ENCODE measurements at regions not wholly inside any gene's neighbourhood (a gene's known extent, or its start where the extent isn't known, plus 50 kb on each side); places are given as distances from the start of the nearest gene placed in this dataset.

DNA sequence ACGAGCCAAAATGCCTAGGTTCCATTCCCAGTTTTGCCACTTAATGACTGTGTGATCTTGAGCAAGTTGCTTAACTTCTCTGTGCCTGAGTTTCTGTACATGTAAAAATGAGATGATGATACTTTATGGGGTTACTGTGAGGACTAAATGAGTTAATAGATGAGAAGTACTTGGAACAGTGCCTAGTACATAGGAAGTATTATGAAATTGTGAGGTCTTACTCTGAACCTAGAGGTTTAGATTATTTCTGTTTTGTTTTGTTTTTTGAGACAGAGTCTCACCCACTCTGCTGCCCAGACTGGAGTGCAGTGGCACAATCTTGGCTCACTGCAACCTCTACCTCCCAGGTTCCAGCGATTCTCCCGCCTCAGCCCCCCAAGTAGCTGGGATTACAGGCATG, 227.0 kb upstream of the POU2AF2 start:
- TF ChIP-seq, protein P1, sequence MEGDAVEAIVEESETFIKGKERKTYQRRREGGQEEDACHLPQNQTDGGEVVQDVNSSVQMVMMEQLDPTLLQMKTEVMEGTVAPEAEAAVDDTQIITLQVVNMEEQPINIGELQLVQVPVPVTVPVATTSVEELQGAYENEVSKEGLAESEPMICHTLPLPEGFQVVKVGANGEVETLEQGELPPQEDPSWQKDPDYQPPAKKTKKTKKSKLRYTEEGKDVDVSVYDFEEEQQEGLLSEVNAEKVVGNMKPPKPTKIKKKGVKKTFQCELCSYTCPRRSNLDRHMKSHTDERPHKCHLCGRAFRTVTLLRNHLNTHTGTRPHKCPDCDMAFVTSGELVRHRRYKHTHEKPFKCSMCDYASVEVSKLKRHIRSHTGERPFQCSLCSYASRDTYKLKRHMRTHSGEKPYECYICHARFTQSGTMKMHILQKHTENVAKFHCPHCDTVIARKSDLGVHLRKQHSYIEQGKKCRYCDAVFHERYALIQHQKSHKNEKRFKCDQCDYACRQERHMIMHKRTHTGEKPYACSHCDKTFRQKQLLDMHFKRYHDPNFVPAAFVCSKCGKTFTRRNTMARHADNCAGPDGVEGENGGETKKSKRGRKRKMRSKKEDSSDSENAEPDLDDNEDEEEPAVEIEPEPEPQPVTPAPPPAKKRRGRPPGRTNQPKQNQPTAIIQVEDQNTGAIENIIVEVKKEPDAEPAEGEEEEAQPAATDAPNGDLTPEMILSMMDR (IDR thresholded peaks at IDR 0.05; ENCODE audit: unreplicated experiment), result no peak
- DNase-seq (ENCODE audit: low spot score), result no peak
- H3K4me1 Mint-ChIP-seq (ENCODE audit: unreplicated experiment), result peaks cover 4% of the 10 kb centered on the region
- no peak overlapping the region for H3K4me3 Mint-ChIP-seq (ENCODE audit: unreplicated experiment)
- H3K27me3 Mint-ChIP-seq (ENCODE audit: unreplicated experiment), result peaks cover 5% of the 10 kb centered on the region
- H3K27ac Mint-ChIP-seq (ENCODE audit: unreplicated experiment), result no peak overlapping the region
- no peaks in the 10 kb centered on the region for H3K36me3 Mint-ChIP-seq (ENCODE audit: low read depth, unreplicated experiment)
- no peaks in the 10 kb centered on the region for H3K9me3 Mint-ChIP-seq (ENCODE audit: unreplicated experiment)

DNA sequence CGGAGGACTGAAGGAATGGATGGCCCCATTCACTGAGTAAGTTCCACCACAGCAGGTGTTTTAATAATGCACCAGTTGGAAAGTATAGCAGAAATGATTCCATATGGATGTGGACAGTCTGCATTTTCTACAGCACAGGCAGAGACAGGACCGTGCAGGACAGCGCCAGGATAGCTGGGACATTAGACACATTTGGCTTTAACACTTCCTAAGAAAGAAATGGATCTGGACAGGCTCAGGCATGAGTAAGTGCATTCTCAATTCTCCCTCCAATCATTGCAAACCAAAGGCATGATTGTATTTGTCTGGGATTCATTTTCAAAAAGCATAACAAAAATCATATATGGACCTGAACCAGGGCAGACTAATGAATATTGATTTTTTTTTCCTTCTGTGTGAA, 233.0 kb upstream of the POU2AF2 start:
- H3K4me1 Mint-ChIP-seq (ENCODE audit: unreplicated experiment), result peaks cover 4% of the 10 kb centered on the region
- H3K27me3 Mint-ChIP-seq (ENCODE audit: unreplicated experiment), result peaks cover 2% of the 10 kb centered on the region
- no peaks in the 10 kb centered on the region for H3K36me3 Mint-ChIP-seq (ENCODE audit: low read depth, unreplicated experiment)
- no peak overlapping the region for H3K27ac Mint-ChIP-seq (ENCODE audit: unreplicated experiment)
- H3K9me3 Mint-ChIP-seq (ENCODE audit: unreplicated experiment), result no peaks in the 10 kb centered on the region
- no peak overlapping the region for H3K4me3 Mint-ChIP-seq (ENCODE audit: unreplicated experiment)
- DNase-seq (ENCODE audit: low spot score), result no peak
- TF ChIP-seq, protein P1 (IDR thresholded peaks at IDR 0.05; ENCODE audit: unreplicated experiment), result no peak

DNA sequence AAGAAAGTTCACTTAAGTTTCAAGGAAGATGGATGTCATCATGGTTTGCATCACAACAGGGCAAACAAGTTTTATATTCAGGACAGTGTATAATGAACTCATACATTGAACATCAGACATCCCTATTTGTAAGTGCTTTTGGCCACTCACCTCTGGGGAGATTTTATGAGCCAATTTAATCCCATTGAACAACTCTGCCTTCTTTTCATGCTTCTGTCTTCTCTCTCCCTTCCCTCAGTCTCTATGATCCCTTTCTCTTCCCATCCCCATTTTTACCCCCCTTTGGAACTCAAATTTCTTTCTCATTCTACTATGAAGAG, 234.3 kb upstream of the POU2AF2 start:
- no peak for DNase-seq (ENCODE audit: low spot score)
- H3K4me1 Mint-ChIP-seq (ENCODE audit: unreplicated experiment), result peaks cover 4% of the 10 kb centered on the region
- TF ChIP-seq, protein P1 (IDR thresholded peaks at IDR 0.05; ENCODE audit: unreplicated experiment), result no peak
- no peak overlapping the region for H3K4me3 Mint-ChIP-seq (ENCODE audit: unreplicated experiment)
- H3K27ac Mint-ChIP-seq (ENCODE audit: unreplicated experiment), result no peak overlapping the region
- H3K27me3 Mint-ChIP-seq (ENCODE audit: unreplicated experiment), result peaks cover 2% of the 10 kb centered on the region
- H3K36me3 Mint-ChIP-seq (ENCODE audit: low read depth, unreplicated experiment), result no peaks in the 10 kb centered on the region
- H3K9me3 Mint-ChIP-seq (ENCODE audit: unreplicated experiment), result no peaks in the 10 kb centered on the region

DNA sequence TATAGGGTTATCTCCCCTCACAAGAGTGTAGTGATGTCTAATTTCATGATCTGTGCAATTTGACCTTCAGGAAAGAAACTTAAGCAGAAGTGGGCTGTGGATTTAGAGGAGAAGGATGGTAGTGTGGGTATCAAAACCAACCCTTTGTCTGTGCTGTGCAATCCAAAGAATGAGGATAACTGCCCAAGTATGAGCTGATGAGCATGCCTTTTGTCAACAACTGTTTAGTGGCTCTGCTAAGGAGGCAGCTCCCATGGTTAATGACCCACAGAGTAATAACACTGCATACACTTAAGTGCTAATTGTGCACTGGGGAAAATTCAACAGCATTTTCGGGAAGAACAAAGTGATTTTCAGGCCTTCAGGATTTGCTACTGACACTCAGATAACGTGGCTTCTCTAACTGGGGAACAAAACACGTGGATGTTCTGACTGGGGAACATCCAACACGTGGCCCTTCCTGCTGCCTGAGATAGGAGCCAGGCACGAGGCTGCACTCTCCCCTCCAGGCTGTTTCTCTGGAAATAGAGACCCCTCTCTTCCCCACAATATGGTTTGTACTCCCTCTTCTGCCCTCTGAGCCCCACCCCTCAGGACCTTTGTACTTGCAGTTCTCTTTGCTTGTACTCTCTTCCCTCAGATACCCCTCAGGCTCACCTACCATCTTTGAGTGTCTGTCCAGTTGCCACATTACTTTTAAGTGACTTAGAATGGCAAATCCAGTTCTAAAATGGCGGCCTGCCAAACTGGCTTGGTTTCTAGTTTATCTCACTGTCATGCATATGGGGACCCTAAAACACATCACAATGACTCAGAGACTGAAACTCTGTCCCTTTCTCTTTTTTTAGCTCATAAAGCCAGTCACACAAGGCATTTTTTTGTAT, 234.9 kb upstream of the POU2AF2 start:
- Mint-ChIP-seq H3K4me3 (ENCODE audit: unreplicated experiment) (no peak overlapping the region), H3K9me3 (ENCODE audit: unreplicated experiment) (no peaks in the 10 kb centered on the region), H3K4me1 (ENCODE audit: unreplicated experiment) (peaks cover 4% of the 10 kb centered on the region), H3K36me3 (ENCODE audit: low read depth, unreplicated experiment) (no peaks in the 10 kb centered on the region), H3K27ac (ENCODE audit: unreplicated experiment) (no peak overlapping the region), H3K27me3 (ENCODE audit: unreplicated experiment) (peaks cover 2% of the 10 kb centered on the region)
- no peak for DNase-seq (ENCODE audit: low spot score)
- TF ChIP-seq, protein P1 (IDR thresholded peaks at IDR 0.05; ENCODE audit: unreplicated experiment), result no peak

DNA sequence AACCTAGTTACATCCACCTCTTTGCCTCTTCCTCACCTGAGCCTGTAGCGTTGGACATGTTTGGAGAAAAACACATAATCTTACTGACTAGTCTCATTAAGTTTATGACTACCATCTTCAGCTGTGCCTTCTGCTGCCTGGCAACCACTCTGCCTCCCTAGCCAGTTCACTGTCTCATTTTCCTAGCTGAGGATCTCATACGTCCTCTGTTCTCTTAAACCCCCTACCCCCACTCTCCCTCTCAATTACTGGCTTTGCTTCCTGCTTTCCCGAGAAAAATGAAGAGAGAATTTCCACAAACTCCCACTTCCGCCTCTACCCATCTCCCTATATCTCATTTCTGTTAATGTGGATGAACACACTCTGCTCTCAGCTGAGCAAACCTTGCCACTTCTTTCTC, 239.3 kb upstream of the POU2AF2 start:
- no peaks in the 10 kb centered on the region for H3K27me3 Mint-ChIP-seq (ENCODE audit: unreplicated experiment)
- TF ChIP-seq, protein P1 (IDR thresholded peaks at IDR 0.05; ENCODE audit: unreplicated experiment), result no peak
- H3K9me3 Mint-ChIP-seq (ENCODE audit: unreplicated experiment), result no peaks in the 10 kb centered on the region
- H3K27ac Mint-ChIP-seq (ENCODE audit: unreplicated experiment), result no peak overlapping the region
- no peak for DNase-seq (ENCODE audit: low spot score)
- H3K36me3 Mint-ChIP-seq (ENCODE audit: low read depth, unreplicated experiment), result no peaks in the 10 kb centered on the region
- peaks cover 3% of the 10 kb centered on the region for H3K4me1 Mint-ChIP-seq (ENCODE audit: unreplicated experiment)
- no peak overlapping the region for H3K4me3 Mint-ChIP-seq (ENCODE audit: unreplicated experiment)
